Endothelial cell of umbilical vein (primary cell): ENCODE measurements at regions not wholly inside any gene's neighbourhood (a gene's known extent, or its start where the extent isn't known, plus 50 kb on each side); places are given as distances from the start of the nearest gene placed in this dataset.

Experiments
- CTCF ChIP-seq, 2 donors: IDR thresholded peaks; 1 replicate in 1 of 2; 2 replicates in 1 of 2; pipeline ENCODE4 v1.5.1; 2011; ENCODE audit warnings: low read length in 2 of 2, mild to moderate bottlenecking in 2 of 2, moderate library complexity in 2 of 2, control low read depth in 1 of 2, inconsistent platforms in 1 of 2, low read depth in 1 of 2; ENCODE audit not compliant: insufficient read depth in 1 of 2; ENCODE audit errors: extremely low read depth in 1 of 2
- GATA2 ChIP-seq: IDR thresholded peaks from 2 replicates; pipeline ENCODE4 v1.7.0; 2011; ENCODE audit warnings: low read depth, mild to moderate bottlenecking, moderate library complexity, mixed read lengths, low read length; ENCODE audit not compliant: insufficient read length, insufficient read depth
- JUN ChIP-seq: IDR thresholded peaks from 2 replicates; pipeline ENCODE4 v1.6.1; 2011; ENCODE audit warnings: borderline replicate concordance, low read depth; ENCODE audit not compliant: insufficient read length, insufficient read depth
- MAX ChIP-seq: IDR thresholded peaks from 2 replicates; pipeline ENCODE4 v1.6.1; 2011; ENCODE audit not compliant: insufficient read depth, insufficient read length
- MYC ChIP-seq: IDR thresholded peaks from one replicate; pipeline ENCODE4 v1.6.1; 2011; ENCODE audit warnings: mild to moderate bottlenecking, low read depth, low read length
- POLR2A ChIP-seq: IDR thresholded peaks from 2 replicates; pipeline ENCODE4 v1.6.1; 2012; ENCODE audit warnings: low read depth, mild to moderate bottlenecking, control low read depth, low read length
- POLR2AphosphoS5 ChIP-seq: IDR thresholded peaks from 2 replicates; pipeline ENCODE4 v1.6.1; 2012; ENCODE audit warnings: low read depth, mild to moderate bottlenecking, control low read depth, low read length, moderate library complexity; ENCODE audit not compliant: insufficient read depth

GRCh38 chr4:14023896-14024295 lies 396.4 kb upstream of the BOD1L1 start:
- no peak for TF ChIP-seq CTCF (IDR thresholded peaks at IDR 0.05; ENCODE audit: extremely low read depth in 1 of 2, insufficient read depth in 1 of 2, low read depth in 1 of 2, low read length in 2 of 2)
- TF ChIP-seq GATA2: no peak
- no peak for TF ChIP-seq POLR2AphosphoS5
- no peak for TF ChIP-seq MAX
- no peak for TF ChIP-seq POLR2A
- TF ChIP-seq JUN: no peak
- no peak for TF ChIP-seq MYC
